ENCODE measurements at regions not wholly inside any gene's neighbourhood (a gene's known extent, or its start where the extent isn't known, plus 50 kb on each side); places are given as distances from the start of the nearest gene placed in this dataset.
"Not testable (repeated sequence)": the region's sequence is repeated elsewhere in the genome, so short reads cannot be mapped to it uniquely, and the experiment has no call there.

DNA sequence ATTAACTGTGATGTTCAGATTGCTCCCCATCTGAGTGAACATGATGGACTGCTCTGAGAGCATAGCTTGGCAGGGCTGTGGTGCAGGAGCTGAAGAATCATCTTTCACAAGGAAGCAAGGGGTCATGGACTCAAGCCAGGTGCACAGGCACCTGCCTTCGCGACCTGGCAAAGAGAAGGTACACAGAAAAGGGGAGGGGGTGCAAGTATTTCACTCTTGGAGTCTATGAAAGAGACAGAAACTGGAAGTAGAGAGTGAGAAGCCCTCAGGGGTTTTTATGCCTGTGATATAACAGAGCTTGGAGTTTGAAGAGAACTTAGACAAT is 232.6 kb upstream of the PLXNA2 start:
- no peaks in the 10 kb centered on the region for H3K27me3 ChIP-seq (replicated peaks; ENCODE audit: insufficient read depth)
- no peaks in the 10 kb centered on the region for H3F3A ChIP-seq (ENCODE audit: insufficient read depth)
- H3K9me3 ChIP-seq (ENCODE audit: low read depth): no peaks in the 10 kb centered on the region
- no peak overlapping the region for H2AFZ ChIP-seq
- H3K79me2 ChIP-seq (ENCODE audit: insufficient read depth): no peaks in the 10 kb centered on the region
- in situ Hi-C loops (cut with MboI): no loop called here
- no peak overlapping the region for H3K4me2 ChIP-seq (ENCODE audit: unreplicated experiment)
- H3K27ac ChIP-seq: no peak overlapping the region
- no peaks in the 10 kb centered on the region for H3K4me1 ChIP-seq (ENCODE audit: insufficient read depth)
- H4K20me1 ChIP-seq (ENCODE audit: insufficient read depth): no peaks in the 10 kb centered on the region
- DNase-seq: no peak
- no peak for TF ChIP-seq EZH2phosphoT487 (IDR thresholded peaks at IDR 0.05; ENCODE audit: insufficient read depth, low read depth)
- TF ChIP-seq EZH2 (IDR thresholded peaks at IDR 0.05; ENCODE audit: insufficient read depth, poor library complexity, severe bottlenecking): no peak
- 53 to 84% methylated on average over 2 of the region's 2 CpGs for WGBS, 2 experiments (ENCODE audit: low coverage in 1 of 2, low lambda C conversion rate in 2 of 2, missing lambda C conversion rate in 2 of 2)
- H3K36me3 ChIP-seq (ENCODE audit: low read depth): no peaks in the 10 kb centered on the region
- no peak overlapping the region for H3K9ac ChIP-seq
- H3K9me2 ChIP-seq (ENCODE audit: insufficient read depth): no peaks in the 10 kb centered on the region
- no peak overlapping the region for H3K4me3 ChIP-seq

DNA sequence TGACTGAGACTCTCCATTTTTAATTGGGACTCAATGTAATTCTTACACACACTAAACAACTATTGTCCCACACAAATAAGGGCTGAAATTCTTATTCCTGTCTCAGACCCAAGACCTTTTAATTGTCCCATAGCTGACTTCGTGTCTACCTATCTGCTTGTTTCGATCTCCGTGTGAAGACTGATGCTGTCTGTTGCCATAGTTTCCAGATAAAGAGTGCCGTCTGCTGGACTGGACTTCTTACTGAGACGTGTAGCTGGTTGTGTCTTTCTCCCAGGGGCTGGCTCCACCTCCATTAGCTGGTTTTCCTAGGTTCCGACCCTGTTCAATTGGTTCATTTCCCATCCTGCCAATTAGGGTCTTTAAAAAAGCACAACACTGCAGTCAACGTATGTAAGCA is 235.3 kb upstream of the PLXNA2 start:
- no peak overlapping the region for H3K9ac ChIP-seq
- no peak overlapping the region for H2AFZ ChIP-seq
- no peak overlapping the region for H3K27ac ChIP-seq
- no peaks in the 10 kb centered on the region for H3K27me3 ChIP-seq (replicated peaks; ENCODE audit: insufficient read depth)
- no peaks in the 10 kb centered on the region for H3K4me1 ChIP-seq (ENCODE audit: insufficient read depth)
- H3F3A ChIP-seq (ENCODE audit: insufficient read depth): no peaks in the 10 kb centered on the region
- no peaks in the 10 kb centered on the region for H3K79me2 ChIP-seq (ENCODE audit: insufficient read depth)
- H3K9me3 ChIP-seq (ENCODE audit: low read depth): no peaks in the 10 kb centered on the region
- no peaks in the 10 kb centered on the region for H4K20me1 ChIP-seq (ENCODE audit: insufficient read depth)
- TF ChIP-seq EZH2phosphoT487 (IDR thresholded peaks at IDR 0.05; ENCODE audit: insufficient read depth, low read depth) (no peak), EZH2 (IDR thresholded peaks at IDR 0.05; ENCODE audit: insufficient read depth, poor library complexity, severe bottlenecking) (no peak)
- no peak for DNase-seq
- no peaks in the 10 kb centered on the region for H3K36me3 ChIP-seq (ENCODE audit: low read depth)
- WGBS, 2 experiments (ENCODE audit: low coverage in 1 of 2, low lambda C conversion rate in 2 of 2, missing lambda C conversion rate in 2 of 2): 38 to 39% methylated on average over 7 of the region's 7 CpGs
- H3K4me3 ChIP-seq: no peak overlapping the region
- H3K9me2 ChIP-seq (ENCODE audit: insufficient read depth): no peaks in the 10 kb centered on the region
- no peak overlapping the region for H3K4me2 ChIP-seq (ENCODE audit: unreplicated experiment)
- in situ Hi-C loops (cut with MboI): no loop called here

DNA sequence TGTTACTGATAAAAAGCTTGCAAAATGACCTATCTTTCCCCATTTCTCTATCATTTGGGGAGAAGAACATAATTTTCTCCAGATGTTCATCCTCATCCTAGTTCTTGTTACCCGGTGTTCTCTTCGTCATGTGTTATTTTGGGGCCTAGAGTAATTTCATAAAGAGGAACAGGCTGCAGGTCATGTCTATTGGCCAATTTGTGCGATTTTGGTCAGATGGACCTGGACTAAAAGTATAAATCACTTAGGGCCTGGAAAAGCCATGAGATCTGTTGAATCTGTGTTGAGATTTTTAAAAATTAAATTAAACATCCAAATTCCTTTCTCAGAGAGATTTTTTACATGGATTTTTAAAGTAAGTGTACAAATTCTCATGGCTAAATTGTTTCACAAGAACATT is 241.3 kb upstream of the PLXNA2 start:
- WGBS, 2 experiments (ENCODE audit: low coverage in 1 of 2, low lambda C conversion rate in 2 of 2, missing lambda C conversion rate in 2 of 2): 5 to 11% methylated on average over 3 of the region's 3 CpGs
- no peak overlapping the region for H3K9ac ChIP-seq
- no peaks in the 10 kb centered on the region for H3K79me2 ChIP-seq (ENCODE audit: insufficient read depth)
- H3K4me2 ChIP-seq (ENCODE audit: unreplicated experiment): no peak overlapping the region
- no peaks in the 10 kb centered on the region for H3K27me3 ChIP-seq (replicated peaks; ENCODE audit: insufficient read depth)
- no peaks in the 10 kb centered on the region for H4K20me1 ChIP-seq (ENCODE audit: insufficient read depth)
- H3K27ac ChIP-seq: no peak overlapping the region
- H3K9me3 ChIP-seq (ENCODE audit: low read depth): no peaks in the 10 kb centered on the region
- no peak overlapping the region for H2AFZ ChIP-seq
- no peaks in the 10 kb centered on the region for H3K4me1 ChIP-seq (ENCODE audit: insufficient read depth)
- H3K36me3 ChIP-seq (ENCODE audit: low read depth): no peaks in the 10 kb centered on the region
- no peaks in the 10 kb centered on the region for H3K9me2 ChIP-seq (ENCODE audit: insufficient read depth)
- no peak for DNase-seq
- in situ Hi-C loops (cut with MboI): no loop called here
- no peak for TF ChIP-seq EZH2phosphoT487 (IDR thresholded peaks at IDR 0.05; ENCODE audit: insufficient read depth, low read depth)
- TF ChIP-seq EZH2 (IDR thresholded peaks at IDR 0.05; ENCODE audit: insufficient read depth, poor library complexity, severe bottlenecking): no peak
- H3K4me3 ChIP-seq: no peak overlapping the region
- no peaks in the 10 kb centered on the region for H3F3A ChIP-seq (ENCODE audit: insufficient read depth)

DNA sequence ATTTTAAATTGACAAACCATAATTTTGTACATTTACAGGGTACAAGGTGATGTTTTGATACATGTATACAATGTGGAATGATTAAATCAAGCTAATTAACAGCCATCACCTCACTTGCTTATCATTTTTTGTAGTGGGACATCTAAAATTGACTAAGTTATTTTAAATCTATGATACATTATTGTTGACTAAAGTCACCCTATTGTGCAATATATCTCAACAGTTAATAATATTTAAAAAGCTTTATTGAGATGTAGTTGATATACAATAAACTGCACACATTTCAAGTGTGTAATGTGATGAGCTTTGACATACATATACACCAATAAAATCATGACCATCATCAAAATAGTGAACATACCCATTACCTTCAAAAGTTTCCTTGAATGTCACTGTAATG is 242.5 kb upstream of the PLXNA2 start:
- Histone ChIP-seq H3K36me3 (ENCODE audit: low read depth) (no peaks in the 10 kb centered on the region), H3K9ac (no peak overlapping the region), H3K27me3 (replicated peaks; ENCODE audit: insufficient read depth) (no peaks in the 10 kb centered on the region), H3K4me3 (no peak overlapping the region), H3K9me2 (ENCODE audit: insufficient read depth) (no peaks in the 10 kb centered on the region), H3K9me3 (ENCODE audit: low read depth) (no peaks in the 10 kb centered on the region), H3F3A (ENCODE audit: insufficient read depth) (no peaks in the 10 kb centered on the region), H3K4me2 (ENCODE audit: unreplicated experiment) (no peak overlapping the region), H4K20me1 (ENCODE audit: insufficient read depth) (no peaks in the 10 kb centered on the region), H3K4me1 (ENCODE audit: insufficient read depth) (no peaks in the 10 kb centered on the region), H3K79me2 (ENCODE audit: insufficient read depth) (no peaks in the 10 kb centered on the region), H3K27ac (no peak overlapping the region), H2AFZ (no peak overlapping the region)
- DNase-seq: no peak
- no peak for TF ChIP-seq EZH2 (IDR thresholded peaks at IDR 0.05; ENCODE audit: insufficient read depth, poor library complexity, severe bottlenecking)
- no peak for TF ChIP-seq EZH2phosphoT487 (IDR thresholded peaks at IDR 0.05; ENCODE audit: insufficient read depth, low read depth)
- in situ Hi-C loops (cut with MboI): no loop called here

DNA sequence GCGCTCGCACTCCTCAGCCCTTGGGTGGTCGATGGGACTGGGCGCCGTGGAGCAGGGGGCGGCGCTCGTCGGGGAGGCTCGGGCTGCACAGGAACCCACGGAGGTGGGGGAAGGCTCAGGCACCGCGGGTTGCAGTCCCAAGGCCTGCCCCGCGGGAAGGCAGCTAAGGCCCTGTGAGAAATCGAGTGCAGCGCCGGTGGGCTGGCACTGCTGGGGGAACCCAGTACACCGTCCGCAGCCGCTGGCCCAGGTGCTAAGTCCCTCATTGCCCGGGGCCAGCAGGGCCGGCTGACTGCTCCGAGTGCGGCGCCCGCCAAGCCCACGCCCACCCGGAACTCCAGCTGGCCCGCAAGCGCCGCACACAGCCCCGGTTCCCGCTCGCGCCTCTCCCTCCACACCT is 244.2 kb upstream of the PLXNA2 start:
- H3K27me3 ChIP-seq (replicated peaks; ENCODE audit: insufficient read depth); H3K9ac ChIP-seq; H3K79me2 ChIP-seq (ENCODE audit: insufficient read depth); H3K4me1 ChIP-seq (ENCODE audit: insufficient read depth); H3K4me2 ChIP-seq (ENCODE audit: unreplicated experiment); DNase-seq; H2AFZ ChIP-seq; H3K9me2 ChIP-seq (ENCODE audit: insufficient read depth); H3F3A ChIP-seq (ENCODE audit: insufficient read depth); H3K36me3 ChIP-seq (ENCODE audit: low read depth); H3K4me3 ChIP-seq; H4K20me1 ChIP-seq (ENCODE audit: insufficient read depth); H3K27ac ChIP-seq; H3K9me3 ChIP-seq (ENCODE audit: low read depth); in situ Hi-C loops (cut with MboI): not testable (repeated sequence)
- WGBS, 2 experiments (ENCODE audit: low coverage in 1 of 2, low lambda C conversion rate in 2 of 2, missing lambda C conversion rate in 2 of 2): 82 to 91% methylated on average over 17 to 25 of the region's 36 CpGs
